Transverse colon (tissue), 4 donors: ENCODE measurements at regions not wholly inside any gene's neighbourhood (a gene's known extent, or its start where the extent isn't known, plus 50 kb on each side); places are given as distances from the start of the nearest gene placed in this dataset.

Experiments
- DNase-seq: peaks from one replicate; pipeline ENCODE4 v3.0.0-alpha.2; 2019
- H3K27ac ChIP-seq, 4 donors: fragments of 200-600 bp; sonication (generic); 2 replicates each; pipeline ENCODE4 v1.5.1; 2016 to 2018; ENCODE audit warnings: inconsistent platforms in 4 of 4
- H3K27me3 ChIP-seq: fragments of 200-600 bp; sonication (generic); 2 replicates; pipeline ENCODE4 v1.5.1; 2017; ENCODE audit warnings: inconsistent platforms
- H3K36me3 ChIP-seq, 4 donors: fragments of 200-600 bp; sonication (generic); 2 replicates each; pipeline ENCODE4 v1.5.1; 2017 to 2019; ENCODE audit warnings: inconsistent platforms in 4 of 4
- H3K4me1 ChIP-seq, 4 donors: fragments of 200-600 bp; sonication (generic); 2 replicates each; pipeline ENCODE4 v1.5.1; 2017 to 2020; ENCODE audit warnings: inconsistent platforms in 4 of 4
- H3K4me3 ChIP-seq, 4 donors: fragments of 200-600 bp; sonication (generic); 1 replicate in 1 of 4; 2 replicates in 3 of 4; pipeline versions ENCODE4 v1.5.1 to v1.6.1; 2017 to 2019; ENCODE audit warnings: inconsistent platforms in 4 of 4
- H3K9me3 ChIP-seq, 2 donors: fragments of 200-600 bp; sonication (generic); 2 replicates each; pipeline ENCODE4 v1.5.1; 2017 to 2019; ENCODE audit warnings: inconsistent platforms in 2 of 2
- EP300 ChIP-seq: sonication (generic); formaldehyde crosslinking; IDR thresholded peaks from one replicate; pipeline ENCODE4 v1.6.1; 2017; ENCODE audit warnings: antibody characterized with exemption, low read depth
- POLR2A ChIP-seq: fragments of 450-650 bp; IDR thresholded peaks from one replicate; pipeline ENCODE4 v1.6.1; 2016; ENCODE audit warnings: antibody characterized with exemption, mild to moderate bottlenecking, moderate library complexity
- POLR2AphosphoS5 ChIP-seq, 3 donors: sonication (generic); formaldehyde crosslinking; IDR thresholded peaks; one replicate each; pipeline ENCODE4 v1.6.1; 2016; ENCODE audit warnings: antibody characterized with exemption in 3 of 3
- WGBS, 2 donors: methylation state at CpG; one replicate each; pipeline ENCODE4 v1.1.5; 2018; ENCODE audit warnings: low coverage in 1 of 2; 5-methylcytosine and 5-hydroxymethylcytosine counted together
- in situ Hi-C, 4 donors: fragments of 200-750 bp; cut with MboI; loops; one replicate each; pipeline versions ENCODE4 v1.15.0 to v1.15.1; 2017; ENCODE audit warnings: low sequenced_read_pairs in 3 of 4, low pct_ligation_motif_present in 1 of 4, low pct_unique_long_range_greater_than_20kb in 1 of 4
- intact Hi-C: fragments of 100-400 bp; cut with DNase I; formaldehyde crosslinking; loops from one replicate; pipeline ENCODE4 v1.15.1; 2023; ENCODE audit warnings: low total_unique reads
- TF ChIP-seq, protein P1 (sequence below), 5 experiments: fragments of 200-600 bp in 3 of 5; fragments of 450-650 bp in 2 of 5; sonication (generic) in 3 of 5; IDR thresholded peaks; 1 replicate in 2 of 5; 2 replicates in 3 of 5; pipeline ENCODE4 v1.5.1; 2016 to 2017; ENCODE audit warnings: antibody characterized with exemption in 5 of 5, inconsistent platforms in 3 of 5, mild to moderate bottlenecking in 2 of 5, moderate library complexity in 1 of 5

DNA sequence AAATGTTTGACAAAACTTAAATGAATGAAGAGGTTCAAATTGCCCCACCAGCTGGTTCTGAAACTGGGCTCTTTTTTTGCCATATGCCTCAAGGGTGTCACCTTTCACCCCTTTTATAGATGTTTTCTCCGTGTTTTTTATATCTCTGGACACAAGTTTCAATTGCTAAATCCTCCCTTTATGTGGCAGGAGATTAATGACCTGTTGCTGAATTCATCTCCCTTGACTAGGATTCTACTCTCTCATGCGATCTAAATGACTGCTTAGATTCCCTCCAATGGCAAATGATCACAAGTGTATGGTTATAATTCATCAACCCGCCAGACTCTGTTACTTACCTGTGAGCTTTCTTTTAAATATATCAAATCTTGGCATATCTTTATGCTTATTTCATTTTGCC lies 677.0 kb upstream of the POT1 start:
- Histone ChIP-seq H3K36me3 (no peaks in the 10 kb centered on the region), H3K4me1 (no peaks in the 10 kb centered on the region), H3K9me3 (no peaks in the 10 kb centered on the region), H3K4me3 (no peak overlapping the region), H3K27me3 (no peaks in the 10 kb centered on the region), H3K27ac (no peak overlapping the region)
- intact Hi-C loops = no loop called here
- WGBS, 2 donors = 59 to 100% methylated on average over 2 to 3 of the region's 3 CpGs
- in situ Hi-C loops = no loop called here
- no peak for DNase-seq
- TF ChIP-seq, protein P1, sequence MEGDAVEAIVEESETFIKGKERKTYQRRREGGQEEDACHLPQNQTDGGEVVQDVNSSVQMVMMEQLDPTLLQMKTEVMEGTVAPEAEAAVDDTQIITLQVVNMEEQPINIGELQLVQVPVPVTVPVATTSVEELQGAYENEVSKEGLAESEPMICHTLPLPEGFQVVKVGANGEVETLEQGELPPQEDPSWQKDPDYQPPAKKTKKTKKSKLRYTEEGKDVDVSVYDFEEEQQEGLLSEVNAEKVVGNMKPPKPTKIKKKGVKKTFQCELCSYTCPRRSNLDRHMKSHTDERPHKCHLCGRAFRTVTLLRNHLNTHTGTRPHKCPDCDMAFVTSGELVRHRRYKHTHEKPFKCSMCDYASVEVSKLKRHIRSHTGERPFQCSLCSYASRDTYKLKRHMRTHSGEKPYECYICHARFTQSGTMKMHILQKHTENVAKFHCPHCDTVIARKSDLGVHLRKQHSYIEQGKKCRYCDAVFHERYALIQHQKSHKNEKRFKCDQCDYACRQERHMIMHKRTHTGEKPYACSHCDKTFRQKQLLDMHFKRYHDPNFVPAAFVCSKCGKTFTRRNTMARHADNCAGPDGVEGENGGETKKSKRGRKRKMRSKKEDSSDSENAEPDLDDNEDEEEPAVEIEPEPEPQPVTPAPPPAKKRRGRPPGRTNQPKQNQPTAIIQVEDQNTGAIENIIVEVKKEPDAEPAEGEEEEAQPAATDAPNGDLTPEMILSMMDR (IDR thresholded peaks at IDR 0.05) = no peak
- TF ChIP-seq POLR2AphosphoS5 (IDR thresholded peaks at IDR 0.05) (no peak), EP300 (no peak), POLR2A (no peak)

- Histone ChIP-seq H3K9me3 (no peaks in the 10 kb centered on the region), H3K27me3 (no peaks in the 10 kb centered on the region), H3K4me1 (no peaks in the 10 kb centered on the region), H3K36me3 (no peaks in the 10 kb centered on the region), H3K4me3 (no peak overlapping the region), H3K27ac (no peak overlapping the region)
- intact Hi-C loops = no loop called here
- in situ Hi-C loops = no loop called here
- TF ChIP-seq POLR2A = no peak
- TF ChIP-seq, protein P1 (IDR thresholded peaks at IDR 0.05) = no peak
- no peak for TF ChIP-seq POLR2AphosphoS5 (IDR thresholded peaks at IDR 0.05)
- TF ChIP-seq EP300 = no peak
- 64 to 100% methylated on average over 2 of the region's 2 CpGs for WGBS, 2 donors
- DNase-seq = no peak
Measured at GRCh38 chr7:125605241-125605640, 675.6 kb upstream of the POT1 start.

GRCh38 chr7:125602441-125602840 lies 672.8 kb upstream of the POT1 start:
- no peaks in the 10 kb centered on the region for H3K4me1 ChIP-seq
- WGBS, 2 donors = 61 to 67% methylated on average over 1 of the region's 1 CpG

GRCh38 chr7:125599387-125599786 lies 669.8 kb upstream of the POT1 start:
- TF ChIP-seq POLR2A (no peak), POLR2AphosphoS5 (IDR thresholded peaks at IDR 0.05) (no peak), EP300 (no peak)
- TF ChIP-seq, protein P1 (IDR thresholded peaks at IDR 0.05) = no peak
- intact Hi-C loops = no loop called here
- Histone ChIP-seq H3K27ac (no peak overlapping the region), H3K36me3 (no peaks in the 10 kb centered on the region), H3K9me3 (no peaks in the 10 kb centered on the region), H3K4me1 (no peaks in the 10 kb centered on the region), H3K4me3 (no peak overlapping the region), H3K27me3 (no peaks in the 10 kb centered on the region)
- WGBS, 2 donors = 69 to 90% methylated on average over 2 to 3 of the region's 3 CpGs
- DNase-seq = no peak
- in situ Hi-C loops = no loop called here

More at GRCh38 chr7:125602441-125602840, 672.8 kb upstream of the POT1 start:
- no peak for TF ChIP-seq POLR2A
- intact Hi-C loops = no loop called here
- Histone ChIP-seq H3K27ac (no peak overlapping the region), H3K4me3 (no peak overlapping the region), H3K36me3 (no peaks in the 10 kb centered on the region), H3K27me3 (no peaks in the 10 kb centered on the region), H3K9me3 (no peaks in the 10 kb centered on the region)
- DNase-seq = no peak
- in situ Hi-C loops = no loop called here

DNA sequence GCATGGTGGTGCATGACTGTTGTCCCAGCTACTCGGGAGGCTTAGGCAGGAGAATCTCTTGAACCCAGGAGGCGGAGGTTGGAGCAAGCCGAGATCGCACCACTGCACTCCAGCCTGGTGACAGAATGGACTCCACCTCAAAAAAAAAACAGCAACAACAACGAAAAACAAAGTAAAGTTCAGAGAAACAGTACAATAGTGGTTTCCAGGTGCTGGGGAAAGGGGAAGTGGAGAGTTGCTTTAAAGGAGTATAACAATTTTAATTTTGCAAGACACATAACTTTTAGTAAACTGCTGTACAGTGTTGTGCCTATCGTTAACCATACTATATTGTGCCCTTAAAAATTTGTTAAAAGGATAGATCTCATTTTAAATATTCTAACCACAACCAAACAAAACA lies 662.7 kb upstream of the POT1 start:
- H3K36me3 ChIP-seq = no peaks in the 10 kb centered on the region
- in situ Hi-C loops (no loop called here), intact Hi-C loops (no loop called here)
- WGBS, 2 donors = 72 to 75% methylated on average over 4 to 6 of the region's 6 CpGs
- DNase-seq = no peak
- no peaks in the 10 kb centered on the region for H3K9me3 ChIP-seq
- TF ChIP-seq EP300 = no peak
- TF ChIP-seq POLR2AphosphoS5 (IDR thresholded peaks at IDR 0.05) = no peak
- TF ChIP-seq, protein P1 (IDR thresholded peaks at IDR 0.05) = no peak
- TF ChIP-seq POLR2A = no peak
- no peak overlapping the region for H3K4me3 ChIP-seq
- no peak overlapping the region for H3K27ac ChIP-seq
- no peaks in the 10 kb centered on the region for H3K4me1 ChIP-seq
- H3K27me3 ChIP-seq = no peaks in the 10 kb centered on the region
